GM13976 (cell line): ENCODE measurements at regions not wholly inside any gene's neighbourhood (a gene's known extent, or its start where the extent isn't known, plus 50 kb on each side); places are given as distances from the start of the nearest gene placed in this dataset.
"Not testable (repeated sequence)": the region's sequence is repeated elsewhere in the genome, so short reads cannot be mapped to it uniquely, and the experiment has no call there.

Experiments used
- DNase-seq: peaks from one replicate; pipeline ENCODE4 v3.0.0; 2012; ENCODE audit warnings: low spot score
- CTCF ChIP-seq: IDR thresholded peaks from 2 replicates; pipeline ENCODE4 v1.5.1; 2012; ENCODE audit warnings: borderline replicate concordance, mild to moderate bottlenecking; ENCODE audit not compliant: insufficient read depth; ENCODE audit errors: extremely low read depth, missing control alignments, control extremely low read depth
- in situ Hi-C: fragments of 300-500 bp; cut with MboI; formaldehyde crosslinking; loops from one replicate; pipeline ENCODE4 v1.12.0; 2022; ENCODE audit warnings: low sequenced_read_pairs, mixed read lengths, inconsistent platforms; ENCODE audit not compliant: unreplicated experiment

- in situ Hi-C loops, result no loop called here
- no peak for DNase-seq
- no peak for TF ChIP-seq CTCF
Observed at GRCh38 chr6:97947841-97948240, 664.8 kb upstream of the MMS22L start.

- in situ Hi-C loops, result no loop called here
Observed at GRCh38 chr6:97958134-97958533, 675.1 kb upstream of the MMS22L start.

GRCh38 chr6:97963193-97963592, 680.2 kb upstream of the MMS22L start:
- no peak for DNase-seq
- in situ Hi-C loops, result no loop called here
- no peak for TF ChIP-seq CTCF

More at GRCh38 chr6:97958134-97958533, 675.1 kb upstream of the MMS22L start:
- no peak for TF ChIP-seq CTCF
- DNase-seq, result no peak

GRCh38 chr6:97969065-97969464, 686.0 kb upstream of the MMS22L start:
- in situ Hi-C loops, result no loop called here
- DNase-seq, result no peak
- no peak for TF ChIP-seq CTCF

GRCh38 chr6:97977084-97977483, 694.1 kb upstream of the MMS22L start:
- in situ Hi-C loops, result no loop called here
- DNase-seq, result no peak
- no peak for TF ChIP-seq CTCF

GRCh38 chr6:97978855-97979271, 695.8 kb upstream of the MMS22L start:
- no peak for DNase-seq
- TF ChIP-seq CTCF, result no peak
- in situ Hi-C loops, result no loop called here

GRCh38 chr6:97979285-97979684, 696.3 kb upstream of the MMS22L start:
- in situ Hi-C loops, DNase-seq: not testable (repeated sequence)
